ENCODE measurements at regions not wholly inside any gene's neighbourhood (a gene's known extent, or its start where the extent isn't known, plus 50 kb on each side); places are given as distances from the start of the nearest gene placed in this dataset.

GRCh38 chr6:166052837-166053236, 114.8 kb downstream of the TBXT start:
- Histone ChIP-seq H3K27me3 (ENCODE audit: control insufficient read depth in 4 of 4, insufficient read depth in 4 of 4, low read length in 3 of 4) (no peaks in the 10 kb centered on the region), H3K36me3 (ENCODE audit: control insufficient read depth in 4 of 4, insufficient read depth in 3 of 4, low read depth in 1 of 4, low read length in 3 of 4) (no peaks in the 10 kb centered on the region), H3K4me3 (ENCODE audit: low read depth in 1 of 3, low read length in 3 of 3) (no peak overlapping the region), H3K4me1 (ENCODE audit: control insufficient read depth in 4 of 4, insufficient read depth in 4 of 4, low read length in 3 of 4) (no peaks in the 10 kb centered on the region), H3K9ac (ENCODE audit: low read depth in 1 of 2, low read length in 2 of 2) (no peak overlapping the region), H3K27ac (ENCODE audit: low read depth in 1 of 2, low read length in 2 of 2) (no peak overlapping the region), H3K9me3 (ENCODE audit: control insufficient read depth in 4 of 4, low read length in 3 of 4) (peaks cover 3 to 10% (median 7%) of the 10 kb centered on the region in 4 donors)
- no peak for DNase-seq (ENCODE audit: low spot score)
- TF ChIP-seq SP1 (IDR thresholded peaks at IDR 0.05) (no peak), TAF1 (conservative IDR thresholded peaks at IDR 0.05) (no peak), RXRA (IDR thresholded peaks at IDR 0.05) (no peak), JUND (IDR thresholded peaks at IDR 0.05) (no peak), MAX (IDR thresholded peaks at IDR 0.05) (no peak), EGR1 (IDR thresholded peaks at IDR 0.05; ENCODE audit: low read depth in 2 of 2) (no peak), HNF4A (conservative IDR thresholded peaks at IDR 0.05) (no peak), RAD21 (IDR thresholded peaks at IDR 0.05) (no peak)
- TF ChIP-seq, protein P1, sequence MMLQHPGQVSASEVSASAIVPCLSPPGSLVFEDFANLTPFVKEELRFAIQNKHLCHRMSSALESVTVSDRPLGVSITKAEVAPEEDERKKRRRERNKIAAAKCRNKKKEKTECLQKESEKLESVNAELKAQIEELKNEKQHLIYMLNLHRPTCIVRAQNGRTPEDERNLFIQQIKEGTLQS (IDR thresholded peaks at IDR 0.05) = no peak

DNA sequence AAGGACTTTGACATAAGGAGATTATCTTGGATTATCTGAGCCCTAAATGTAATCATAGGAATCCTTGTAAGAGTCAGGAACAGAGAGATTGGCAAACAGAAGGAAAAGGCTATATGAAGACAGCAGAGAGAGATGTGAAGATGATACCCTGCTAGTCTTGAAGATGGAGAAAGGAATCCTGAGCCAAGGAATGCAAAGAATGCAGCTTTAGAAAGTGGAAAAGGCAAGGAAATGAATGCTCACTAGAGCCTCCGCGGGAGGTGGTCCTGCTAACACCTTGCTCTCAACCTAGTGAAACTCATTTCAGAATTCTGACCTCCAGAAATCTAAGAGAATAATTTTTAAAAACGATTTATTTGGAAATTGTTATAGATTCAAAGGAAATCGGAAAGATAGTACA, 117.1 kb downstream of the TBXT start:
- Histone ChIP-seq H3K36me3 (ENCODE audit: control insufficient read depth in 4 of 4, insufficient read depth in 3 of 4, low read depth in 1 of 4, low read length in 3 of 4) (no peaks in the 10 kb centered on the region), H3K4me1 (ENCODE audit: control insufficient read depth in 4 of 4, insufficient read depth in 4 of 4, low read length in 3 of 4) (no peaks in the 10 kb centered on the region), H3K4me3 (ENCODE audit: low read depth in 1 of 3, low read length in 3 of 3) (no peak overlapping the region), H3K27me3 (ENCODE audit: control insufficient read depth in 4 of 4, insufficient read depth in 4 of 4, low read length in 3 of 4) (no peaks in the 10 kb centered on the region), H3K9ac (ENCODE audit: low read depth in 1 of 2, low read length in 2 of 2) (no peak overlapping the region), H3K27ac (ENCODE audit: low read depth in 1 of 2, low read length in 2 of 2) (no peak overlapping the region), H3K9me3 (ENCODE audit: control insufficient read depth in 4 of 4, low read length in 3 of 4) (peaks cover 3 to 10% (median 7%) of the 10 kb centered on the region in 4 donors)
- WGBS = 58% methylated on average over 4 of the region's 4 CpGs
- DNase-seq (ENCODE audit: low spot score) = no peak
- TF ChIP-seq FOXA1 (IDR thresholded peaks at IDR 0.05) (no peak), GABPA (IDR thresholded peaks at IDR 0.05 in 1 of 2, conservative IDR thresholded peaks at IDR 0.05 in 1 of 2) (no peak), RXRA (IDR thresholded peaks at IDR 0.05) (no peak), YY1 (IDR thresholded peaks at IDR 0.05) (no peak), NR2F2 (IDR thresholded peaks at IDR 0.05) (no peak), HNF4G (IDR thresholded peaks at IDR 0.05) (no peak), TAF1 (conservative IDR thresholded peaks at IDR 0.05) (no peak), MAX (IDR thresholded peaks at IDR 0.05) (no peak), JUND (IDR thresholded peaks at IDR 0.05) (no peak), EGR1 (IDR thresholded peaks at IDR 0.05; ENCODE audit: low read depth in 2 of 2) (no peak), ZBTB33 (IDR thresholded peaks at IDR 0.05) (no peak), RAD21 (IDR thresholded peaks at IDR 0.05) (no peak), CTCF (IDR thresholded peaks at IDR 0.05; ENCODE audit: low read depth, low read length, missing input control) (no peak), FOXA2 (IDR thresholded peaks at IDR 0.05) (no peak), HNF4A (conservative IDR thresholded peaks at IDR 0.05) (no peak), SP1 (IDR thresholded peaks at IDR 0.05) (no peak), REST (IDR thresholded peaks at IDR 0.05) (no peak)
- TF ChIP-seq, protein P1 (IDR thresholded peaks at IDR 0.05) = no peak
